Activated CD4-positive, CD25-positive, alpha-beta regulatory T cell treated with anti-CD3 and anti-CD28 coated beads, Interleukin-2, amount 50 U/mL, for 72 hours (primary cell): ENCODE measurements at regions not wholly inside any gene's neighbourhood (a gene's known extent, or its start where the extent isn't known, plus 50 kb on each side); places are given as distances from the start of the nearest gene placed in this dataset.

ENCODE experiments used
- DNase-seq: peaks from one replicate; pipeline ENCODE4 v3.0.0; 2021

- no peak for DNase-seq
Measured at GRCh38 chr13:50670847-50671496, 172.5 kb downstream of the DLEU7 start.

GRCh38 chr13:50671497-50671850 lies 172.0 kb downstream of the DLEU7 start:
- DNase-seq, result no peak

GRCh38 chr13:50672025-50672424 lies 171.5 kb downstream of the DLEU7 start:
- no peak for DNase-seq

- no peak for DNase-seq
Measured at GRCh38 chr13:50675651-50676050, 167.8 kb downstream of the DLEU7 start.

- no peak for DNase-seq
Measured at GRCh38 chr13:50676602-50677001, 166.9 kb downstream of the DLEU7 start.

GRCh38 chr13:50677258-50677657 lies 166.2 kb downstream of the DLEU7 start:
- DNase-seq, result no peak

GRCh38 chr13:50677687-50678463 lies 165.6 kb downstream of the DLEU7 start:
- DNase-seq, result no peak

GRCh38 chr13:50678464-50679162 lies 164.9 kb downstream of the DLEU7 start:
- no peak for DNase-seq

GRCh38 chr13:50679321-50679720 lies 164.2 kb downstream of the DLEU7 start:
- DNase-seq, result no peak

- no peak for DNase-seq
Measured at GRCh38 chr13:50682002-50682401, 161.5 kb downstream of the DLEU7 start.

GRCh38 chr13:50682966-50683365 lies 160.5 kb downstream of the DLEU7 start:
- DNase-seq, result no peak

GRCh38 chr13:50684366-50684765 lies 159.1 kb downstream of the DLEU7 start:
- no peak for DNase-seq

- no peak for DNase-seq
Measured at GRCh38 chr13:50685491-50685890, 158.0 kb downstream of the DLEU7 start.

GRCh38 chr13:50685956-50686355 lies 157.5 kb downstream of the DLEU7 start:
- DNase-seq, result no peak

- DNase-seq, result no peak
Measured at GRCh38 chr13:50686551-50686950, 156.9 kb downstream of the DLEU7 start.

- DNase-seq, result no peak
Measured at GRCh38 chr13:50687545-50687944, 155.9 kb downstream of the DLEU7 start.

- DNase-seq, result no peak
Measured at GRCh38 chr13:50690006-50690405, 153.5 kb downstream of the DLEU7 start.

GRCh38 chr13:50691176-50691680 lies 152.3 kb downstream of the DLEU7 start:
- DNase-seq, result no peak

GRCh38 chr13:50691681-50692263 lies 151.7 kb downstream of the DLEU7 start:
- no peak for DNase-seq

GRCh38 chr13:50692396-50692915 lies 151.0 kb downstream of the DLEU7 start:
- DNase-seq, result no peak

GRCh38 chr13:50693727-50694126 lies 149.8 kb downstream of the DLEU7 start:
- no peak for DNase-seq

- DNase-seq, result no peak
Measured at GRCh38 chr13:50697746-50698539, 145.5 kb downstream of the DLEU7 start.
